H9 (cell line): ENCODE measurements at regions not wholly inside any gene's neighbourhood (a gene's known extent, or its start where the extent isn't known, plus 50 kb on each side); places are given as distances from the start of the nearest gene placed in this dataset.

Experiments used
- DNase-seq: peaks from one replicate; pipeline ENCODE4 v3.0.0-alpha.2; 2017
- H2AFZ ChIP-seq: one replicate; pipeline ENCODE4 v1.6.1; 2013; ENCODE audit warnings: mild to moderate bottlenecking, low read length, control low read depth, moderate library complexity
- H2AK5ac ChIP-seq: 2 replicates; pipeline ENCODE4 v1.6.1; 2013; ENCODE audit warnings: low read length, control low read depth, mixed read lengths; ENCODE audit not compliant: insufficient read length
- H2BK120ac ChIP-seq: one replicate; pipeline ENCODE4 v1.6.1; 2013; ENCODE audit warnings: low read depth, mild to moderate bottlenecking, low read length, control low read depth, inconsistent platforms; ENCODE audit not compliant: poor library complexity, severe bottlenecking
- H2BK12ac ChIP-seq: 2 replicates; pipeline ENCODE4 v1.6.1; 2013; ENCODE audit warnings: low read length, control low read depth, mixed read lengths, low read depth; ENCODE audit not compliant: insufficient read length
- H2BK15ac ChIP-seq: 2 replicates; pipeline ENCODE4 v1.6.1; 2013; ENCODE audit warnings: low read depth, low read length, control low read depth
- H2BK20ac ChIP-seq: one replicate; pipeline ENCODE4 v1.6.1; 2013; ENCODE audit warnings: low read depth, mild to moderate bottlenecking, low read length, control low read depth, inconsistent platforms; ENCODE audit not compliant: poor library complexity, severe bottlenecking
- H2BK5ac ChIP-seq: 2 replicates; pipeline ENCODE4 v1.6.1; 2013; ENCODE audit warnings: low read length, control low read depth, mixed read lengths; ENCODE audit not compliant: insufficient read length
- H3K14ac ChIP-seq: 2 replicates; pipeline ENCODE4 v1.6.1; 2013; ENCODE audit warnings: low read length, control low read depth; ENCODE audit not compliant: insufficient read depth
- H3K18ac ChIP-seq: 2 replicates; pipeline ENCODE4 v1.6.1; 2013; ENCODE audit warnings: low read depth, mild to moderate bottlenecking, mixed read lengths, low read length, control low read depth; ENCODE audit not compliant: insufficient read length
- H3K23ac ChIP-seq: 2 replicates; pipeline ENCODE4 v1.6.1; 2013; ENCODE audit warnings: low read length, control low read depth, mixed read lengths, low read depth; ENCODE audit not compliant: insufficient read length
- H3K23me2 ChIP-seq: 2 replicates; pipeline ENCODE4 v1.6.1; 2013; ENCODE audit warnings: low read depth, mild to moderate bottlenecking, mixed read lengths, low read length, control low read depth; ENCODE audit not compliant: insufficient read length, poor library complexity, severe bottlenecking
- H3K27ac ChIP-seq: 2 replicates; pipeline ENCODE4 v1.5.1; 2013; ENCODE audit warnings: low read length, control low read depth, mixed read lengths, low read depth; ENCODE audit not compliant: insufficient read length
- H3K27me3 ChIP-seq: 2 replicates; pipeline ENCODE4 v1.6.1; 2013; ENCODE audit warnings: low read length, control low read depth, inconsistent platforms; ENCODE audit not compliant: insufficient read depth
- H3K4ac ChIP-seq: 2 replicates; pipeline ENCODE4 v1.6.1; 2013; ENCODE audit warnings: low read depth, mild to moderate bottlenecking, control low read depth, inconsistent platforms, low read length, moderate library complexity
- H3K4me1 ChIP-seq: 2 replicates; pipeline ENCODE4 v1.6.1; 2013; ENCODE audit warnings: low read length, control low read depth, inconsistent platforms; ENCODE audit not compliant: insufficient read depth
- H3K4me2 ChIP-seq: 2 replicates; pipeline ENCODE4 v1.6.1; 2013; ENCODE audit warnings: low read length, control low read depth, mixed read lengths; ENCODE audit not compliant: insufficient read length, insufficient read depth
- H3K56ac ChIP-seq: 2 replicates; pipeline ENCODE4 v1.6.1; 2013; ENCODE audit warnings: low read depth, mild to moderate bottlenecking, mixed read lengths, low read length, control low read depth; ENCODE audit not compliant: insufficient read length
- H3K79me1 ChIP-seq: 2 replicates; pipeline ENCODE4 v1.6.1; 2013; ENCODE audit warnings: low read depth, mild to moderate bottlenecking, moderate library complexity, low read length, control low read depth, inconsistent platforms; ENCODE audit not compliant: insufficient read depth, poor library complexity, severe bottlenecking
- H3K79me2 ChIP-seq: 2 replicates; pipeline ENCODE4 v1.6.1; 2013; ENCODE audit warnings: low read length, control low read depth, inconsistent platforms; ENCODE audit not compliant: insufficient read depth
- H3K9ac ChIP-seq: 2 replicates; pipeline ENCODE4 v1.6.1; 2013; ENCODE audit warnings: low read length, control low read depth, mixed read lengths; ENCODE audit not compliant: insufficient read length; ENCODE audit errors: extremely low read depth
- H3K9me3 ChIP-seq: one replicate; pipeline ENCODE4 v1.6.1; 2013; ENCODE audit warnings: low read depth, low read length, inconsistent platforms; ENCODE audit not compliant: control insufficient read depth
- H3T11ph ChIP-seq: one replicate; pipeline ENCODE4 v1.6.1; 2013; ENCODE audit warnings: mild to moderate bottlenecking, low read length, control low read depth, inconsistent platforms
- H4K20me1 ChIP-seq: one replicate; pipeline ENCODE4 v1.6.1; 2013; ENCODE audit not compliant: control insufficient read depth, insufficient read length, insufficient read depth
- H4K5ac ChIP-seq: 2 replicates; pipeline ENCODE4 v1.6.1; 2013; ENCODE audit warnings: low read depth, mild to moderate bottlenecking, mixed read lengths, low read length, control low read depth; ENCODE audit not compliant: insufficient read length
- H4K8ac ChIP-seq: replicated peaks from 2 replicates; pipeline ENCODE4 v1.6.1; 2013; ENCODE audit warnings: low read length, control low read depth, mixed read lengths, low read depth; ENCODE audit not compliant: insufficient read length
- H4K91ac ChIP-seq: 2 replicates; pipeline ENCODE4 v1.6.1; 2013; ENCODE audit warnings: low read depth, mild to moderate bottlenecking, moderate library complexity, mixed read lengths, low read length, control low read depth; ENCODE audit not compliant: insufficient read length
- H3K27ac Mint-ChIP-seq, 3 experiments: 2 replicates in 2 of 3; 3 replicates in 1 of 3; pipeline ENCODE4 v1.8.0; 2020 to 2021; ENCODE audit warnings: mixed read lengths in 3 of 3, mild to moderate bottlenecking in 1 of 3, moderate library complexity in 1 of 3
- H3K27me3 Mint-ChIP-seq: 2 replicates; pipeline ENCODE4 v1.8.0; 2021; ENCODE audit warnings: low read depth, mild to moderate bottlenecking, moderate library complexity, mixed read lengths
- H3K36me3 Mint-ChIP-seq, 3 experiments: 2 replicates in 2 of 3; 3 replicates in 1 of 3; pipeline ENCODE4 v1.8.0; 2020 to 2021; ENCODE audit warnings: low read depth in 3 of 3, mixed read lengths in 3 of 3; ENCODE audit not compliant: insufficient read depth in 1 of 3
- H3K4me1 Mint-ChIP-seq, 2 experiments: 2 replicates each; pipeline ENCODE4 v1.8.0; 2020; ENCODE audit warnings: mixed read lengths in 2 of 2
- H3K4me3 Mint-ChIP-seq, 2 experiments: 2 replicates in 1 of 2; 3 replicates in 1 of 2; pipeline ENCODE4 v1.8.0; 2020 to 2021; ENCODE audit warnings: mild to moderate bottlenecking in 2 of 2, mixed read lengths in 2 of 2, moderate library complexity in 1 of 2
- H3K9me3 Mint-ChIP-seq, 2 experiments: 2 replicates in 1 of 2; 3 replicates in 1 of 2; pipeline ENCODE4 v1.8.0; 2020; ENCODE audit warnings: mild to moderate bottlenecking in 2 of 2, mixed read lengths in 2 of 2, moderate library complexity in 1 of 2
- CTCF ChIP-seq: fragments of 200-600 bp; sonication (generic); conservative IDR thresholded peaks from 3 replicates; pipeline ENCODE4 v1.8.0; 2021; ENCODE audit warnings: antibody characterized with exemption, mild to moderate bottlenecking
- WGBS: extraction: QIAGEN DNeasy Blood & Tissue Kit; methylation state at CpG from one replicate; pipeline ENCODE4 v1.1.7; 2013; ENCODE audit warnings: missing lambda C conversion rate, low lambda C conversion rate, mixed read lengths; ENCODE audit not compliant: insufficient read length; ENCODE audit errors: extremely low coverage; 5-methylcytosine and 5-hydroxymethylcytosine counted together

- Histone ChIP-seq H2BK15ac (no peak overlapping the region), H2BK12ac (no peak overlapping the region), H3K4ac (no peak overlapping the region), H2BK20ac (no peak overlapping the region), H2BK120ac (no peak overlapping the region), H3K9ac (no peak overlapping the region), H3K18ac (no peak overlapping the region), H3K9me3 (no peaks in the 10 kb centered on the region), H3K4me1 (no peaks in the 10 kb centered on the region), H3K4me2 (no peak overlapping the region), H3K56ac (no peak overlapping the region), H3K14ac (no peak overlapping the region), H2BK5ac (no peak overlapping the region), H4K5ac (no peak overlapping the region), H4K91ac (no peak overlapping the region), H3K23ac (no peak overlapping the region), H4K8ac (no peak overlapping the region), H4K20me1 (no peaks in the 10 kb centered on the region), H2AFZ (no peak overlapping the region), H2AK5ac (no peak overlapping the region), H3T11ph (no peak overlapping the region), H3K23me2 (no peaks in the 10 kb centered on the region), H3K79me2 (no peaks in the 10 kb centered on the region), H3K27me3 (no peaks in the 10 kb centered on the region), H3K27ac (no peak overlapping the region), H3K79me1 (no peaks in the 10 kb centered on the region)
- no peak overlapping the region for H3K4me3 Mint-ChIP-seq
- WGBS: no CpG with 5 or more reads among the region's 6 CpGs
- no peak overlapping the region for H3K27ac Mint-ChIP-seq
- H3K4me1 Mint-ChIP-seq: peaks cover 16 to 20% of the 10 kb centered on the region in 2 experiments
- no peak for TF ChIP-seq CTCF
- H3K36me3 Mint-ChIP-seq: peaks cover 10 to 25% (median 14%) of the 10 kb centered on the region in 3 experiments
- peaks cover under 1% of the 10 kb centered on the region; the same call in 1 of the 2 replicates for H3K27me3 Mint-ChIP-seq
- peaks cover 17 to 62% of the 10 kb centered on the region in 2 experiments for H3K9me3 Mint-ChIP-seq
- no peak for DNase-seq
Observed at GRCh38 chrX:42943051-42943974, 165.3 kb upstream of the PPP1R2C start.
